Keratinocyte (primary cell): ENCODE measurements at regions not wholly inside any gene's neighbourhood (a gene's known extent, or its start where the extent isn't known, plus 50 kb on each side); places are given as distances from the start of the nearest gene placed in this dataset.
"Not testable (repeated sequence)": the region's sequence is repeated elsewhere in the genome, so short reads cannot be mapped to it uniquely, and the experiment has no call there.

Experiments
- CTCF ChIP-seq, 3 experiments: IDR thresholded peaks in 1 of 3; conservative IDR thresholded peaks in 1 of 3; optimal IDR thresholded peaks in 1 of 3; 2 replicates in 2 of 3; 3 replicates in 1 of 3; pipeline versions ENCODE3 to v1.5.1; 2011; ENCODE audit warnings: low read length in 3 of 3, mild to moderate bottlenecking in 3 of 3, moderate library complexity in 2 of 3, control low read depth in 1 of 3, inconsistent platforms in 1 of 3; ENCODE audit not compliant: insufficient read depth in 2 of 3; ENCODE audit errors: extremely low read depth in 1 of 3
- EZH2 ChIP-seq: IDR thresholded peaks from one replicate; pipeline ENCODE4 v1.6.1; 2012; ENCODE audit warnings: inconsistent platforms, mild to moderate bottlenecking, low read length, moderate library complexity

GRCh38 chr2:176929387-176929786, 283.2 kb upstream of the HNRNPA3 start:
- not testable (repeated sequence) for TF ChIP-seq CTCF (optimal IDR thresholded peaks at IDR 0.05 in 1 of 3, IDR thresholded peaks at IDR 0.05 in 1 of 3, conservative IDR thresholded peaks at IDR 0.05 in 1 of 3; ENCODE audit: extremely low read depth in 1 of 3, insufficient read depth in 2 of 3, low read length in 3 of 3); EZH2
